Heart right ventricle (tissue), 16 donors: ENCODE measurements at regions not wholly inside any gene's neighbourhood (a gene's known extent, or its start where the extent isn't known, plus 50 kb on each side); places are given as distances from the start of the nearest gene placed in this dataset.

ENCODE experiments used
- ATAC-seq, 8 donors: fragments of 200-7000 bp; cut with Tn5 transposase; one replicate each; pipeline ENCODE4 v1.9.1; 2020; ENCODE audit warnings: mild to moderate bottlenecking in 8 of 8, moderate library complexity in 8 of 8, moderate number of reproducible peaks in 1 of 8
- DNase-seq, 2 donors: peaks; one replicate each; pipeline ENCODE4 v3.0.0-alpha.2; 2020
- H3K27ac ChIP-seq, 10 donors: fragments of 200-600 bp; sonication (generic) in 2 of 10; one replicate each; pipeline versions ENCODE4 v1.5.0 to v1.8.0; 2020 to 2022; ENCODE audit warnings: mild to moderate bottlenecking in 3 of 10
- H3K27me3 ChIP-seq, 7 donors: fragments of 200-600 bp; one replicate each; pipeline ENCODE4 v1.8.0; 2021 to 2022; ENCODE audit warnings: mild to moderate bottlenecking in 2 of 7
- H3K36me3 ChIP-seq, 9 donors: fragments of 200-600 bp; sonication (generic) in 1 of 9; one replicate each; pipeline versions ENCODE4 v1.5.0 to v1.8.0; 2020 to 2022; ENCODE audit warnings: mild to moderate bottlenecking in 2 of 9
- H3K4me1 ChIP-seq, 9 donors: fragments of 200-600 bp; sonication (generic) in 1 of 9; one replicate each; pipeline versions ENCODE4 v1.5.0 to v1.8.0; 2020 to 2022; ENCODE audit warnings: mild to moderate bottlenecking in 4 of 9
- H3K4me3 ChIP-seq, 10 donors: fragments of 200-600 bp; sonication (generic) in 2 of 10; one replicate each; pipeline versions ENCODE4 v1.5.0 to v1.8.0; 2020 to 2022; ENCODE audit warnings: mild to moderate bottlenecking in 7 of 10, moderate library complexity in 2 of 10
- H3K9me3 ChIP-seq, 11 donors: fragments of 200-600 bp in 10 of 11; sonication (generic) in 2 of 11; one replicate each; pipeline versions ENCODE4 v1.5.0 to v1.8.0; 2013 to 2022; ENCODE audit warnings: mild to moderate bottlenecking in 2 of 11, control low read depth in 1 of 11, moderate library complexity in 1 of 11
- CTCF ChIP-seq, 9 donors: fragments of 200-600 bp; sonication (generic) in 2 of 9; IDR thresholded peaks; one replicate each; pipeline versions ENCODE4 v1.5.0 to v1.8.0; 2021 to 2022; ENCODE audit warnings: antibody characterized with exemption in 9 of 9, mild to moderate bottlenecking in 5 of 9, moderate library complexity in 1 of 9
- WGBS, 2 donors: extraction: QIAGEN DNeasy Blood & Tissue Kit; methylation state at CpG; one replicate each; pipeline ENCODE4 v1.1.7; 2013; ENCODE audit warnings: inconsistent platforms in 1 of 2; 5-methylcytosine and 5-hydroxymethylcytosine counted together
- intact Hi-C, 10 donors: fragments of 100-400 bp; cut with DNase I; formaldehyde crosslinking; loops; one replicate each; pipeline versions ENCODE4 v1.11.1 to v1.14.2; 2022
- donor health status: Arrhythmogenic right ventricular cardiomyopathy.
- donor health status: ischemic (EF 13 %, LVEDD 7.1; RV severe dilation, severe dysfunction).
- donor health status: healthy with polysubstance abuse.
- donor health status: DM: no; HTN: yes; CAD: no.
- donor health status: DM: no; HTN: no; CAD: no.
- donor health status: ischemic (EF 25% LVEDD 6.9; RV normal size, moderate dysfunction).
- donor health status: ischemic (EF 25% LVEDD 5.7; RV mildly dilated, moderate dysfunction).
- donor health status: healthy.
- donor health status: DM: yes; HTN: yes; CAD: no.
- donor health status: Ischemic cardiomyopathy.
- donor health status: ischemic (EF 35%, LVEDD 5.7; RV mildly dilated, moderate dysfunction).
- donor health status: nonischemic (EF 11% LVEDD 7.7; RV severe dilation, severe dysfunction).
- donor health status: DM: yes; HTN: yes; CAD: no.
- donor health status: PGD.
- donor health status: ischemic (EF 29% LVEDD 5.4; RV normal size, mild dysfunction).
- donor health status: nonischemic (EF 23%, LVEDD 6.1; RV moderate dilation, normal function).

GRCh38 chr5:71864730-71865601, 145.9 kb downstream of the CARTPT start:
- no peak overlapping the region for H3K27ac ChIP-seq
- intact Hi-C loops = no loop called here
- 25 to 32% methylated on average over 8 of the region's 8 CpGs for WGBS, 2 donors
- no peaks in the 10 kb centered on the region for H3K27me3 ChIP-seq
- DNase-seq (no peak), ATAC-seq (peak in 6 of 8 donors; percentile 19 to 87 (median 62))
- peaks cover 0 to 11% (median 0%) of the 10 kb centered on the region in 9 donors for H3K4me1 ChIP-seq
- no peak for TF ChIP-seq CTCF (IDR thresholded peaks at IDR 0.05)
- H3K36me3 ChIP-seq = no peaks in the 10 kb centered on the region
- H3K4me3 ChIP-seq = no peak overlapping the region
- peaks cover 0 to 13% (median 0%) of the 10 kb centered on the region in 11 donors for H3K9me3 ChIP-seq

GRCh38 chr5:71865665-71866320, 146.7 kb downstream of the CARTPT start:
- DNase-seq (no peak), ATAC-seq (no peak)
- no peaks in the 10 kb centered on the region for H3K36me3 ChIP-seq
- WGBS, 2 donors = 78 to 84% methylated on average over 3 of the region's 3 CpGs
- no peak overlapping the region for H3K27ac ChIP-seq
- peaks cover 0 to 19% (median 0%) of the 10 kb centered on the region in 11 donors for H3K9me3 ChIP-seq
- TF ChIP-seq CTCF (IDR thresholded peaks at IDR 0.05) = no peak
- no peaks in the 10 kb centered on the region for H3K27me3 ChIP-seq
- no peak overlapping the region for H3K4me3 ChIP-seq
- peaks cover 0 to 8% (median 0%) of the 10 kb centered on the region in 9 donors for H3K4me1 ChIP-seq
- intact Hi-C loops = no loop called here

GRCh38 chr5:71872311-71872864, 153.3 kb downstream of the CARTPT start:
- WGBS, 2 donors = 56 to 63% methylated on average over 6 of the region's 6 CpGs
- no peak for ATAC-seq
- no peak for TF ChIP-seq CTCF (IDR thresholded peaks at IDR 0.05)

GRCh38 chr5:71873191-71873591, 154.1 kb downstream of the CARTPT start:
- ATAC-seq = peak in 4 of 8 donors; percentile 39 to 79 (median 59)
- H3K27ac ChIP-seq = peak overlapping the region in 1 of 10 donors; percentile 5

More at GRCh38 chr5:71872311-71872864, 153.3 kb downstream of the CARTPT start:
- intact Hi-C loops = no loop called here
- peak overlapping the region in 1 of 10 donors; percentile 6 for H3K27ac ChIP-seq
- H3K36me3 ChIP-seq = no peaks in the 10 kb centered on the region
- H3K4me1 ChIP-seq = peaks cover 0 to 7% (median 0%) of the 10 kb centered on the region in 9 donors
- no peaks in the 10 kb centered on the region for H3K27me3 ChIP-seq
- peaks cover 0 to 8% (median 0%) of the 10 kb centered on the region in 11 donors for H3K9me3 ChIP-seq
- no peak overlapping the region for H3K4me3 ChIP-seq
- no peak for DNase-seq

More at GRCh38 chr5:71873191-71873591, 154.1 kb downstream of the CARTPT start:
- Histone ChIP-seq H3K36me3 (no peaks in the 10 kb centered on the region), H3K27me3 (no peaks in the 10 kb centered on the region), H3K9me3 (peaks cover 0 to 8% (median 0%) of the 10 kb centered on the region in 11 donors), H3K4me1 (peaks cover 0 to 7% (median 0%) of the 10 kb centered on the region in 9 donors), H3K4me3 (no peak overlapping the region)
- intact Hi-C loops = no loop called here
- 33 to 52% methylated on average over 1 of the region's 1 CpG for WGBS, 2 donors
- DNase-seq = no peak
- no peak for TF ChIP-seq CTCF (IDR thresholded peaks at IDR 0.05)
